ENCODE measurements at regions not wholly inside any gene's neighbourhood (a gene's known extent, or its start where the extent isn't known, plus 50 kb on each side); places are given as distances from the start of the nearest gene placed in this dataset.
"Not testable (repeated sequence)": the region's sequence is repeated elsewhere in the genome, so short reads cannot be mapped to it uniquely, and the experiment has no call there.

DNA sequence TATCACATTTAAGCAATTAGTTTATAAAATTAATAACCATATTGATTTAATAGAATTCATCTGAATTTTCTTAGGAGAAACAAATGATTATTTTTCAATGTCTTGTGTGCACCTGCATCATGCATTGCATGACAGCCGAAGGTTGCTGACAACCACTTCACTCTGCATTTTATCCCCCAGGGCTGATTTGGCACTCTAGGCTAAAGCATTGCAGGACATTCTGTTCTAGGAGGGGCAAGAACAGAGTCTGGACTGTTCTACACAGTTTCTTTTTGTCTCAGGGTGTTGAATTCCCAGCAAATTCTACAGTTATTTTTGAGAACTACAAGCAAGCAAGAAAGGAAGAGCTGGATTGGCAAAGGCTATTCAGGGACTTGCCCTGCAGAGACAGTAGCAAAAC lies 570.4 kb upstream of the EYS start:
- no peak overlapping the region for H3K4me3 ChIP-seq (ENCODE audit: low read length)
- no peak for TF ChIP-seq ZNF274 (IDR thresholded peaks at IDR 0.05; ENCODE audit: low read depth, low read length)

DNA sequence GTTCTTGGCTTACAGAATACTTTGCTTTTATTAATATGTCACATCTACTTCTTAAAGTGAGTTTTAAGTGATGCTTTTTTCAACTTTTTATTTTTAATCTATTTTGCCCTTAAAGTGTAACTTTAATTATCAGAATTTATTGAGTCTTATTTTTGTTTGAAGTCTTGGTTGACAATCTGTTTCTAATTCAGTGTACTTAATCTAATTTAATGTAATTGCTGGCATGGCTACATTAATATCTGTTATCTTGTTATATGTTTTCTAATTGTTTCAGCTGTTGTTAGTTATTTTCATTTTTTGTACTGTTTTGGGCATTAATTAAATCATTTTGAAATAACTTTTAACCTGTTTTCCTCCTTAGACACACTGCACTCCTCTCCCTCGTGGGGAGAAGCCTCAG lies 558.7 kb upstream of the EYS start:
- no peak overlapping the region for H3K4me3 ChIP-seq (ENCODE audit: low read length)
- TF ChIP-seq ZNF274 (IDR thresholded peaks at IDR 0.05; ENCODE audit: low read depth, low read length), result no peak

DNA sequence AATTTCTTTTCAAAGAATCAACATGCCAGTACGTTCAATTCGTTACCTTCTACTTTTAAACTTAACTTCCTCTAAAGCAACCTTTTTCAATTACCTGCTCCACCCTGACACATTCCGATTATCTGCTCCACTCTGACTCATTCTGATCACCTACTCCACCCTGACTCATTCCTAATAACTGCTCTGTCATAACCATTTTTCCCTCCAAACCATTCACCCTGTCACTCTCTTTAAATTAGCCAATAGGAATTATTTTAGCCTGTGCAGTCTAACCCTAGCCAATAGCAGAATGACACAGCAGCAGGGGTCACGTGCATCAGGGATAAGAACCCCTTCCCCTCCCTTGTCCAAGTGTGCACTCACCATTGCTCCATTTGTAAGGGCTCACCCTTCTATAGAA lies 557.4 kb upstream of the EYS start:
- H3K4me3 ChIP-seq (ENCODE audit: low read length), result no peak overlapping the region
- no peak for TF ChIP-seq ZNF274 (IDR thresholded peaks at IDR 0.05; ENCODE audit: low read depth, low read length)

DNA sequence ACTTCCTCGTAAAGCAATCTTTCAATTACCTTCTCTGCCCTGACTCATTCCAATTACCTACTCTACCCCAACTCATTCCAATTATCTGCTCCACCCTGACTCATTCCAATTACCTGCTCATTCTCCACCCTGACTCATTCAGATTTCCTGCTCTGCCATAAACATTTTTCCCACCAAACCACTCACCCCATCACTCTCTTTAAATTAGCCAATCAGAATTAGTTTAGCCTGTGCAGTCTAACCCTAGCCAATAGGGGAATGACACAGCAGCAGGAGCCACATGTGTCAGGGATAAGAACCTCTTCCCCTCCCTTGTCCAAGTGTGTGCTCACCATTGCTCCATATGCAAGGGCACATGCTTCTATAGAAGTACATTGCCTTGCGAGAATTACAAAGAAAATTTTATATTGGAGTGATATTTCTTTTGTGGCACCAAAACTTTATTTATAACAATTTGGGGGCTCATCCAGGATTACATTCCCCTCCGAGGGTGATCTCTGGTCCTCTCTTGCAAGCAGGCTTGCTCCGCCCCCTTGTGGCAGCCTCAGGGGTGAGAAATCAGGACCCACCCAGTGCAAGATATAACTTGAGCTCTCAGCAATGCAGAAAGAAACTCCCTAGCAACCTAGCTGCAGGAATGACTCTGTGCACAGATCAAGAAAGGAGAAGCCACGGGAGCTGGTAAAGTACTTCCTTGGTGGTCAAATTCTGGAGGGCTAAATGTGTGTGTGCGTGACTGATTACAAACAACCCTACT lies 551.9 kb upstream of the EYS start:
- H3K4me3 ChIP-seq (ENCODE audit: low read length), result not testable (repeated sequence)

DNA sequence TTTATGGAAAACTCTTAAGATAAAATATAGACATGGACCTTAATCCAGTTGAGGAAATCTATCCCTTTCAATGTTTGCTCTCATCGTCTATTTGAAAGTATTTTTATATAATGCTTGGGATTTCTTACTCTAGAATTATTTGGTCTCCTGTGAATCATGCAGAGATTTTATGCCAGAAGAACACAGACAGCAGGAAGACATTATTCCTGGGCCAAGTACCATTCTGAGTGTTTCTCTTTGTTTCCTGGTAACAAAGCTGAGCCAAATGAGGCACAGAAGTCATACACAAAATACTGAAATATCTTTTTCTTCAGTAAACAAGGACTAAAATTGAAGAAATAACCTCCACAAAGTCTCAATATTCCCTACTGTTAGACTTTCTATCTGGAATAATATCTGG lies 538.2 kb upstream of the EYS start:
- H3K4me3 ChIP-seq (ENCODE audit: low read length), result no peak overlapping the region
- no peak for TF ChIP-seq ZNF274 (IDR thresholded peaks at IDR 0.05; ENCODE audit: low read depth, low read length)

DNA sequence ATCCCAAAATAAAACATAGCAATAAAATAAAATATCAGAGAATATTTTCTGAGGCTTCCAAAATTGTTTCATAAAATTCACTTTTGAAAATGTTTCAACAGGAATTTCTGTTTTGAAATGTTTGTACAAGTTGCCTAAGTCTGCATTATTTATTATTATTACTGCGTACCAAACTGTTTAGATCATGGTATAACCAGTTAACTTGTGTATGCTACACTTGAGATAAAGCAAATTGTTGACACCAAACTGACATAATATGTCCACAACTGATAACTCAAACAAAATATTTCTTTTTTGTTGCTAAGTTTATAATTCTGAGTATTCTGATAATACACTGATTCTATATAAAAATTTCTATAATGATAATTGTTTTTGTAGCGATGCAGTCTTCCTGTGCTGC lies 531.8 kb upstream of the EYS start:
- no peak for TF ChIP-seq ZNF274 (IDR thresholded peaks at IDR 0.05; ENCODE audit: low read depth, low read length)
- H3K4me3 ChIP-seq (ENCODE audit: low read length), result no peak overlapping the region

DNA sequence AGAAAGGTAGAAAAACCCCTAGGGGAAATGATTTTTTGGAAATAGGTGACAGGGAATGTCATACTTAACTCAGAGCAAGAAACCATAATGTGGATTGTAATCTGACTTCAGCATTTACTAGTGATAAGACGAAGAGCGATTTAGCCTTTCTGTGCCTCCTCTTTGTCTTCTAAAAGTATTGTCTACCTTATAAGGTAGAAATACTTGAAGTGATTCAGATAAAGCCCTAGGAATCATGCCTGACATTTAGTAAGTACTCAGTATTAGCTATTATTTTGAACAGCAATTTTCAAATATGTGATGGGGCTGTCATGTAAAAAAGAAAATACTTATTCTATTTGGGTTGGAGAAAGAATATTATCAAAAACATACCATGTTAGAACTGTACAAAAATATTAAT lies 525.9 kb upstream of the EYS start:
- no peak overlapping the region for H3K4me3 ChIP-seq (ENCODE audit: low read length)
- no peak for TF ChIP-seq ZNF274 (IDR thresholded peaks at IDR 0.05; ENCODE audit: low read depth, low read length)

DNA sequence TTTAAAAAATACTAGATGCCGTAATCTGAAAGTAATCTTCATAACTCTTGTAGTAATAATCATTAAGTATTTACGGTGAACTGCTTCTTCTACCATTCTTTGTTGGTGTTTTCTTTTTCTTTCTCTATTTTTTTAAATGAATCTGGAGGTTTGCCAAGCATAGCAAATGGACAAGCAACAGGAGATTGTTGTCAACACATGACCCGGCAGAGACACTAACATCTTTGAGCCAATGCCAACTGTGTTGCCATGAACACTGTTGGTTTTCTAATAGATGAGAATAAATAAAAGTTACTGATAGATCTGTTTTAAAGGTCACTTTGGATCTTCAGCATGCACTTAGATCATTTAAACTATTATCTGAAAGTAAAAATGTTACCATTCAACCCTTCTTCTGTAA lies 523.6 kb upstream of the EYS start:
- TF ChIP-seq ZNF274 (IDR thresholded peaks at IDR 0.05; ENCODE audit: low read depth, low read length), result no peak
- H3K4me3 ChIP-seq (ENCODE audit: low read length), result no peak overlapping the region

DNA sequence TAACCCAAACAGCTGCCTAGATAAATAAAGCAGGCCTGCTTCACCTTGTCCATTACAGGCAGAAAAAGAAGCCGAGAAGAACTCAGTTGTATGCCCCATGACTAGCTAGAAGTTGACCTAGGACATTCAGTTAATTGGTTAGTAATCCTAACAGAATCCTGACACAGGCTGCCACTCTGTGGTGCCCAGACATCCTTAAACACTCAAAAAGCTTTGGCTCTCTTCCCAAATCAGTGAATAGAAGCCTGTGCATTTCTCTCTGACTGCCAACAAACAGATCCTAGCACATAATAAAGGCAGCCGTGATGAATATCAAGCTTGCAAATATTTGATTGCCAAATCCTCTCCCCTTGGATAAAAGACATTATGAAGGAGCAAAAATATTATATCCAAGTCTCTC lies 519.1 kb upstream of the EYS start:
- no peak overlapping the region for H3K4me3 ChIP-seq (ENCODE audit: low read length)
- TF ChIP-seq ZNF274 (IDR thresholded peaks at IDR 0.05; ENCODE audit: low read depth, low read length), result no peak

DNA sequence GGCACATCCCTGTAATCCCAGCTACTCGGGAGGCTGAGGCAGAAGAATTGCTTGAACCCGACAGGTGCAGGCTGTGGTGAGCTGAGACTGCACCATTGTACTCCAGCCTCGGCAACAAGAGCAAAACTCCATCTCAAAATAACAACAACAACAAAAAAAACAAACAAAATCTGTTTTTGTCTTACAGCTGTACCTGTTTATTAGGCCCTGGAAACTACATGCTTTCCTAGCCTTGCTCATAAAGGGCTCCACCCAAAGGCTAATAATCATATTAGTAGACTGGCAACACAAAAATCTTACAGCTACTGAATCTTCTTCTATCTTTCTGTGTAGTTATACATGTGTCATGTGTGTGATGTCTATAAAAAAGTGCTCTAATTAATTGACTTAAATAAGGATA lies 503.9 kb upstream of the EYS start:
- no peak overlapping the region for H3K4me3 ChIP-seq (ENCODE audit: low read length)
- no peak for TF ChIP-seq ZNF274 (IDR thresholded peaks at IDR 0.05; ENCODE audit: low read depth, low read length)

DNA sequence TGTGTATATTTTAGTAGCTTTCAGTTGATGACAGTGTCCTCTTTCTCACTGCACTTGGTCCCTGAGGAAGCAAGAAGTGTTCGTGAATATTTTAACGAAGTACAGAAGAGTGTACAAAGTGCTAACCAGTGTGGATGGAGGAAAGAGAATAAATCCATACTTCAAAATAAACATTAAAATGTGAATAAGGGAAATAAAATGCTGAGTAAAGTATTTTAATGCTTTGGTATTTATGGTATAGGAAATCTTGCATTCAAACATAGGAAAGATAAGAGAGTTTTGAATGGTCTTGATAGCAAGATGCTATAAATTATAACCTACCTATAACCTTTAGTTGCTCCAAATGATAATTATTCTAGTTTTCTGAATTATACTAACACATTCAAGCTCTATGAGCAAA lies 493.4 kb upstream of the EYS start:
- no peak for TF ChIP-seq ZNF274 (IDR thresholded peaks at IDR 0.05; ENCODE audit: low read depth, low read length)
- H3K4me3 ChIP-seq (ENCODE audit: low read length), result no peak overlapping the region

DNA sequence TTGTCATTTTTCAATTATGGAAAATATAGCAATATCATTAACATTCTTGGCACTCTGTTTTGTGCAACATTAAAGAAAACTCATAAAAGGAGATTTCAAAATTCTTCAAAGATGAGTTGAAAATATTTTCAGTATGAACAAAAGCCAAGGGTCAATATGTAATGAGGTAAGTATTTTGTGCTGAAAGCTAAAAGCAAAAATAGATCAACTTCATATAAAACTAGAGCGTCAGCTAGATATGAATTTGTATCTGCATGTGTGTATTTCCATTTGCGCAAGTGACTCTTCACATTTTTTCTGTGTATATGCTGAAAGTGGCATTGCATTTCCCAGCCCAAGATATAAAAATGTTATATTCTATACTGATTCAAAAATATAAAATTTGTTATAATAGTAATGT lies 492.1 kb upstream of the EYS start:
- H3K4me3 ChIP-seq (ENCODE audit: low read length), result no peak overlapping the region
- no peak for TF ChIP-seq ZNF274 (IDR thresholded peaks at IDR 0.05; ENCODE audit: low read depth, low read length)

DNA sequence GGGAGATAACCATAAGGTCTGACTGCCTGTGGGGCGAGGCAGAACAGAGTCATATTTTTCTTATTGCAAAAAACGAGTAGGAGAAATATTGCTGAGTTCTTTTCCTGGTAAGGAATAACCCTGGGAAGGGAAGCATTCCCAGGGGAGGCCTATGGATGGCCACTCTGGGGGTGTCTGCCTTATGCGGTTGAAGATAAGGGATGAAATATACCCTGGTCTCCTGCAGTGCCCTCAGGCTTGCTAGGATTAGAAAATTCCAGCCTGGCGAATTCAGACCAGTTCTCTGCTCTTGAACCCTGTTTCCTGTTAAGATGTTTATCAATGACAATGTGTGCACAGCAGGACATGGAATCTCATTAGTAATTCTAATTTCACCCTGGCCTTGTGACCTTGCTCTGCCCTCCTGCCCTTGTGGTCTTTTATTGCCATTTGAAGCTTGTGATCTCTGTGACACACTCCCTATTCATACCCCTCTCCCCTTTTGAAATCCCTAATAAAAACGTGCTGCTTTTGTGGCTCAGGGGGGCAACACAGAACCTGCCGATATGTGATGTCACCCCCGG lies 491.1 kb upstream of the EYS start:
- no peak for TF ChIP-seq ZNF274 (IDR thresholded peaks at IDR 0.05; ENCODE audit: low read depth, low read length)
- no peak overlapping the region for H3K4me3 ChIP-seq (ENCODE audit: low read length)

DNA sequence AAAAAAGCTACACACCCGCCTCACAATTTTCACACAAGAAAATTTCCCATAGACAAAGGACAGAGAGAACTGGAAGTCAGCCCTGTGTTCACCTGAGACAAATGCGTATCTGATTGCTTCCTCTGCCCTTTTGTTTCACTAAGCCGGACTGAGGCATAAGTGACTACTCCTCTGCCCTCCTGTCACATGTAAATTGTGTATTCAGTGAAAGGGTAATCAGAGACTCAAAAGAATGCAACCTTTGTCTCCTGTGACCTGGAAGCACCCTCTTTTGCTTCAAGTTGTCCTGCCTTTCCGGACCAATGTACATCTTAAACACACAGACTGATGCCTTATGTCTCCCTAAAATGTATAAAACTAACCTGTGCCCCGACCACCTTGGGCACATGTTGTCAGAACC lies 483.8 kb upstream of the EYS start:
- TF ChIP-seq ZNF274 (IDR thresholded peaks at IDR 0.05; ENCODE audit: low read depth, low read length), result no peak
- no peak overlapping the region for H3K4me3 ChIP-seq (ENCODE audit: low read length)

DNA sequence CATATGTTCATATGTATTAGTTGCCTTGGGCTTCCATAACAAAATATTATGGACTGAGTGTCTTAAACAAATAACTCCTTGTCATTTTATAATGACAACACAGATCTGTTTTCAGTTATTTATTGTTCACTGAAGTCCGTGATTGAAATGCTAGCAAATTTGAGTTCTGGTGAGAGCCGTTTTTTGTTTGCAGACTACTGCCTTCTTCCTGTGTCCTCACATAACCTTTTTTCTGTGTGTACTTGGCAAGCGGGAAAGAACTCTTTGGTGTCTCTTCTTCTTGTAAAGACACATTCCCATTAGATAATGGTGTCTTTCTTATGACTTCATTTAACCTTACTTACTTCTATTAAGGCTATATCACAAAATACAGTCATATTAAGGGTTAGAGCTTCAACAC lies 482.9 kb upstream of the EYS start:
- TF ChIP-seq ZNF274 (IDR thresholded peaks at IDR 0.05; ENCODE audit: low read depth, low read length), result no peak
- H3K4me3 ChIP-seq (ENCODE audit: low read length), result no peak overlapping the region

DNA sequence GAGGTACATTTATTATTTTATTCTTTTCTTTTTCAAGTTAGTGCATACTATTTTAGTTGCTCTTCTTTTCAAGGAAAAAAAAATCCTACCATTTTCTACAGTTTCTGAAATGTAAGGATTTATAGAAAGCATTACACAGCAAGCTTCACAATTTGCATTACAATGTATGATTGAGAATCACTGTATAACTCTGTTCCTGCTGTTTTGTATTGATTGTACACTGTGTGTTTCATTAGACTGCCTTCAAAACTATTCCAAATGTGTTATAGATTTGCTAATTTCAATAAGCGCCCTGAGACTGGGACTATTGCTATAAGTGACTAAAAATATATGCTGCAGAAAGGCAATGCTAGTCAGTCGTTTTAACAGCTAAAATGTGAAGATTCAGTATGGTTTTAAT lies 479.7 kb upstream of the EYS start:
- TF ChIP-seq ZNF274 (IDR thresholded peaks at IDR 0.05; ENCODE audit: low read depth, low read length), result no peak
- H3K4me3 ChIP-seq (ENCODE audit: low read length), result no peak overlapping the region

Data from GM08714 (cell line).